B cell (primary cell): ENCODE measurements at regions not wholly inside any gene's neighbourhood (a gene's known extent, or its start where the extent isn't known, plus 50 kb on each side); places are given as distances from the start of the nearest gene placed in this dataset.

Source experiments
- ATAC-seq: fragments of 200-7000 bp; cut with Tn5 transposase; one replicate; pipeline ENCODE4 v1.10.0; 2021; ENCODE audit warnings: low read depth, mild to moderate bottlenecking, moderate number of reproducible peaks, moderate library complexity
- CTCF ChIA-PET: fragments of 350-600 bp; sonication (Branson Sonifier 250); formaldehyde crosslinking; loops from one replicate; lab custom pipeline; 2021; ENCODE audit warnings: antibody characterized with exemption, inconsistent platforms; lab: Charles Lee
- POLR2A ChIA-PET: fragments of 350-600 bp; sonication (Branson Sonifier 250); formaldehyde crosslinking; loops from one replicate; lab custom pipeline; 2021; ENCODE audit warnings: antibody characterized with exemption; lab: Charles Lee
- DNase-seq: peaks from one replicate; pipeline ENCODE4 v3.0.0; 2013
- H2AFZ ChIP-seq: 2 replicates; pipeline ENCODE4 v1.6.1; 2012; ENCODE audit warnings: mild to moderate bottlenecking, low read depth, low read length; ENCODE audit not compliant: insufficient read depth, poor library complexity, severe bottlenecking
- H3K27ac ChIP-seq, 2 donors: 1 replicate in 1 of 2; 2 replicates in 1 of 2; pipeline ENCODE4 v1.5.1; 2012 to 2013; ENCODE audit warnings: low read length in 2 of 2, mild to moderate bottlenecking in 2 of 2, moderate library complexity in 1 of 2
- H3K27me3 ChIP-seq, 4 experiments: fragments of 200-600 bp in 1 of 4; sonication (generic) in 1 of 4; replicated peaks in 1 of 4; 1 replicate in 2 of 4; 2 replicates in 2 of 4; pipeline versions ENCODE4 v1.6.1 to v1.7.0; 2013 to 2016; ENCODE audit warnings: low read length in 3 of 4, mild to moderate bottlenecking in 2 of 4, mixed read lengths in 1 of 4, moderate library complexity in 1 of 4; ENCODE audit not compliant: insufficient read depth in 4 of 4, control insufficient read depth in 3 of 4; ENCODE audit errors: control extremely low read depth in 1 of 4
- H3K36me3 ChIP-seq, 2 experiments: replicated peaks in 1 of 2; 1 replicate in 1 of 2; 2 replicates in 1 of 2; pipeline versions ENCODE4 v1.6.1 to v1.7.1; 2013; ENCODE audit warnings: low read length in 1 of 2; ENCODE audit not compliant: insufficient read depth in 2 of 2, control insufficient read depth in 1 of 2; ENCODE audit errors: control extremely low read depth in 1 of 2, extremely low read depth in 1 of 2
- H3K4me1 ChIP-seq, 2 donors: fragments of 200-600 bp in 1 of 2; sonication (generic) in 1 of 2; 1 replicate in 1 of 2; 2 replicates in 1 of 2; pipeline versions ENCODE4 v1.5.1 to v1.6.1; 2013 to 2017; ENCODE audit warnings: low read length in 2 of 2; ENCODE audit not compliant: control insufficient read depth in 2 of 2, insufficient read depth in 2 of 2
- H3K4me2 ChIP-seq: replicated peaks from 2 replicates; pipeline ENCODE3; 2012; ENCODE audit warnings: mild to moderate bottlenecking, low read depth, low read length; ENCODE audit not compliant: poor library complexity, severe bottlenecking
- H3K4me3 ChIP-seq, 5 experiments: fragments of 200-600 bp in 1 of 5; sonication (generic) in 1 of 5; 1 replicate in 3 of 5; 2 replicates in 2 of 5; pipeline versions ENCODE4 v1.5.1 to v1.7.0; 2011 to 2016; ENCODE audit warnings: low read length in 4 of 5, mild to moderate bottlenecking in 4 of 5, low read depth in 2 of 5, control low read depth in 1 of 5, moderate library complexity in 1 of 5; ENCODE audit not compliant: insufficient read depth in 1 of 5; ENCODE audit errors: control extremely low read depth in 1 of 5, extremely low read depth in 1 of 5
- H3K79me2 ChIP-seq: fragments of 200-600 bp; sonication (generic); one replicate; pipeline ENCODE4 v1.6.0; 2016; ENCODE audit warnings: low read length; ENCODE audit not compliant: control insufficient read depth, insufficient read depth
- H3K9ac ChIP-seq: fragments of 200-600 bp; sonication (generic); 2 replicates; pipeline ENCODE4 v1.6.1; 2017; ENCODE audit warnings: mild to moderate bottlenecking, low read length, moderate library complexity
- H3K9me3 ChIP-seq, 3 donors: one replicate each; pipeline versions ENCODE4 v1.6.1 to v1.7.1; 2013; ENCODE audit warnings: low read length in 2 of 3; ENCODE audit not compliant: control insufficient read depth in 2 of 3, insufficient read depth in 1 of 3; ENCODE audit errors: control extremely low read depth in 1 of 3
- H4K20me1 ChIP-seq: 2 replicates; pipeline ENCODE4 v1.6.0; 2012; ENCODE audit warnings: mild to moderate bottlenecking, low read length; ENCODE audit not compliant: insufficient read depth, control insufficient read depth, poor library complexity, severe bottlenecking
- H3K27ac Mint-ChIP-seq: one replicate; pipeline ENCODE4 v1.8.0; 2021; ENCODE audit warnings: mixed read lengths
- H3K27me3 Mint-ChIP-seq: one replicate; pipeline ENCODE4 v1.8.0; 2021; ENCODE audit warnings: mixed read lengths
- H3K4me1 Mint-ChIP-seq: one replicate; pipeline ENCODE4 v1.8.0; 2021; ENCODE audit warnings: mixed read lengths
- H3K4me3 Mint-ChIP-seq: one replicate; pipeline ENCODE4 v1.8.0; 2021; ENCODE audit warnings: mixed read lengths
- H3K9me3 Mint-ChIP-seq: one replicate; pipeline ENCODE4 v1.8.0; 2022; ENCODE audit warnings: mixed read lengths; ENCODE audit not compliant: insufficient read depth
- EZH2 ChIP-seq: IDR thresholded peaks from 2 replicates; pipeline ENCODE4 v1.6.1; 2012; ENCODE audit warnings: borderline replicate concordance, low read depth, mild to moderate bottlenecking, moderate library complexity, low read length; ENCODE audit not compliant: insufficient read depth, poor library complexity, severe bottlenecking
- WGBS: methylation state at CpG from one replicate; pipeline ENCODE4 v1.1.5; 2013; ENCODE audit warnings: missing lambda C conversion rate; ENCODE audit not compliant: insufficient coverage; 5-methylcytosine and 5-hydroxymethylcytosine counted together
- intact Hi-C: fragments of 100-400 bp; cut with micrococcal nuclease; formaldehyde crosslinking; loops from one replicate; pipeline ENCODE4 v1.10.0; 2022
- TF ChIP-seq, protein P1 (sequence below): fragments of 200-600 bp; IDR thresholded peaks from one replicate; pipeline ENCODE4 v1.8.0; 2022; ENCODE audit warnings: antibody characterized with exemption, mild to moderate bottlenecking

DNA sequence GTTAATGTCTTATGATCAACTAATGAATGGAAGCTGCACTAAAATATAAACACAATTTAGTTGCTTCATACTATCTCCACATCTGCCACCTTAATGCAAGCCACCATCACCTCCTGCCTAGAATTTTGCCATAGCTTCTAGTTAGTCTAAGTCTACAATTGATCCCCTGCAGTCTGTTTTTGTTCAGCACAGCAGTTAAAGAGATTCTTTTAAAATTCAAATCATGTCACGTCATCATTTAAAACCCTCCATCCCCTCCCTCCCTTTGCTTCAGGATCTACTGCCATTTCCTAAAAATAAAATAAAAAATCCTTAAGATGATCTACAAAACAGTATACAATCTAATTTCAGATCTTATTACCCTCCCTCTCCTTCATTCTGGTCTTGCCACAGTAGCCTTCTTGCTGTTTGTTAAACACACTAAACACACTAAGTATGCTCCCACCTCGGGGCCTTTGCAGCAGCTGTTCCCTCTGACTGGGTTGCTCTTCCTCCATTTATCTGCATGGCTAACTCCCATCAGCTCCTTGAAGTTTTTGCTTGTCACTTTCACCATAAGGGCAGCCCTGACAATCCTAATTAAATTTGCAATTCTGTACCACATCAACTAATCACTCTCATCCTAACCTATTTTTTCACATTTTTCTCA, 97.0 kb upstream of the FOXP2 start:
- Histone ChIP-seq H3K4me2 (no peak overlapping the region), H3K27ac (no peak overlapping the region), H4K20me1 (no peaks in the 10 kb centered on the region), H3K27me3 (no peaks in the 10 kb centered on the region), H3K79me2 (no peaks in the 10 kb centered on the region), H3K9me3 (no peaks in the 10 kb centered on the region), H2AFZ (no peak overlapping the region), H3K4me1 (no peaks in the 10 kb centered on the region), H3K36me3 (no peaks in the 10 kb centered on the region), H3K4me3 (no peak overlapping the region), H3K9ac (no peak overlapping the region)
- POLR2A ChIA-PET: no interaction called here
- TF ChIP-seq, protein P1, sequence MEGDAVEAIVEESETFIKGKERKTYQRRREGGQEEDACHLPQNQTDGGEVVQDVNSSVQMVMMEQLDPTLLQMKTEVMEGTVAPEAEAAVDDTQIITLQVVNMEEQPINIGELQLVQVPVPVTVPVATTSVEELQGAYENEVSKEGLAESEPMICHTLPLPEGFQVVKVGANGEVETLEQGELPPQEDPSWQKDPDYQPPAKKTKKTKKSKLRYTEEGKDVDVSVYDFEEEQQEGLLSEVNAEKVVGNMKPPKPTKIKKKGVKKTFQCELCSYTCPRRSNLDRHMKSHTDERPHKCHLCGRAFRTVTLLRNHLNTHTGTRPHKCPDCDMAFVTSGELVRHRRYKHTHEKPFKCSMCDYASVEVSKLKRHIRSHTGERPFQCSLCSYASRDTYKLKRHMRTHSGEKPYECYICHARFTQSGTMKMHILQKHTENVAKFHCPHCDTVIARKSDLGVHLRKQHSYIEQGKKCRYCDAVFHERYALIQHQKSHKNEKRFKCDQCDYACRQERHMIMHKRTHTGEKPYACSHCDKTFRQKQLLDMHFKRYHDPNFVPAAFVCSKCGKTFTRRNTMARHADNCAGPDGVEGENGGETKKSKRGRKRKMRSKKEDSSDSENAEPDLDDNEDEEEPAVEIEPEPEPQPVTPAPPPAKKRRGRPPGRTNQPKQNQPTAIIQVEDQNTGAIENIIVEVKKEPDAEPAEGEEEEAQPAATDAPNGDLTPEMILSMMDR: no peak
- no peak for TF ChIP-seq EZH2
- WGBS: 50% methylated on average over 2 of the region's 2 CpGs
- Mint-ChIP-seq H3K4me1 (no peaks in the 10 kb centered on the region), H3K4me3 (no peak overlapping the region), H3K9me3 (no peaks in the 10 kb centered on the region), H3K27ac (no peak overlapping the region), H3K27me3 (no peaks in the 10 kb centered on the region)
- CTCF ChIA-PET: no interaction called here
- intact Hi-C loops: no loop called here
- ATAC-seq (no peak), DNase-seq (no peak)

DNA sequence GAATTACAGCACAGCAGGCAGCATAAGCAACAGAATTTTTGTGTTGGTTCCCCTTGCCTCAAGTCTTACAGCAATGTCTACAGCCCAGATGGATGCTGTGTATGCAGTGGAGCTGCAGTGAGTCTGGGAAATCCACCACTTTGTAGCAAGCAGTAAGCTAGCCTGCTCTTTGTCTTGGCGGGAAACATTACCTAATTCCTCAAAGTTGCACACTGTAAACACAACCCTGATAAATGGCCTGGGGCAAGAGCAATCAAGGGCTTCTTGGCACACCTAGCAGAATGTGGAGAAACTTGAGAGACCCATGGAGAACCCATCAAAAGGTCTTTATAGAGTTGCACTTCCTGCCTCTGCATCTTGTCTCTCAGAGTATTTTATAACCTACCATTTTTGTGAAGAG, 102.0 kb upstream of the FOXP2 start:
- H3K4me1 ChIP-seq: no peaks in the 10 kb centered on the region
- H4K20me1 ChIP-seq: no peaks in the 10 kb centered on the region
- Mint-ChIP-seq H3K4me1 (no peaks in the 10 kb centered on the region), H3K27me3 (no peaks in the 10 kb centered on the region), H3K27ac (no peak overlapping the region), H3K4me3 (no peak overlapping the region), H3K9me3 (no peaks in the 10 kb centered on the region)
- DNase-seq (no peak), ATAC-seq (no peak)
- no peaks in the 10 kb centered on the region for H3K27me3 ChIP-seq
- TF ChIP-seq EZH2: no peak
- TF ChIP-seq, protein P1: no peak
- no peaks in the 10 kb centered on the region for H3K79me2 ChIP-seq
- H3K4me3 ChIP-seq: no peak overlapping the region
- CTCF ChIA-PET: no interaction called here
- no peak overlapping the region for H3K27ac ChIP-seq
- H3K36me3 ChIP-seq: no peaks in the 10 kb centered on the region
- intact Hi-C loops: no loop called here
- no peak overlapping the region for H2AFZ ChIP-seq
- no peak overlapping the region for H3K4me2 ChIP-seq
- no peaks in the 10 kb centered on the region for H3K9me3 ChIP-seq
- no peak overlapping the region for H3K9ac ChIP-seq
- POLR2A ChIA-PET: no interaction called here
- WGBS: no CpG with 5 or more reads among the region's 1 CpG
